Fibroblast of lung (primary cell): ENCODE measurements at regions not wholly inside any gene's neighbourhood (a gene's known extent, or its start where the extent isn't known, plus 50 kb on each side); places are given as distances from the start of the nearest gene placed in this dataset.

ENCODE experiments used
- DNase-seq, 2 donors: peaks; one replicate each; pipeline versions ENCODE4 v3.0.0 to v3.0.0-alpha.2; 2010; ENCODE audit warnings: low read depth in 2 of 2
- H2AFZ ChIP-seq: 2 replicates; pipeline ENCODE4 v1.5.1; 2012; ENCODE audit warnings: low read length, control low read depth, inconsistent platforms
- H3K27ac ChIP-seq: 2 replicates; pipeline ENCODE4 v1.5.1; 2011; ENCODE audit warnings: low read length, control low read depth; ENCODE audit not compliant: insufficient read depth
- H3K27me3 ChIP-seq: 2 replicates; pipeline ENCODE4 v1.5.1; 2011; ENCODE audit warnings: mild to moderate bottlenecking, low read length; ENCODE audit not compliant: control insufficient read depth, insufficient read depth
- H3K36me3 ChIP-seq: 2 replicates; pipeline ENCODE4 v1.5.1; 2011; ENCODE audit warnings: low read length; ENCODE audit not compliant: control insufficient read depth, insufficient read depth
- H3K4me1 ChIP-seq: 2 replicates; pipeline ENCODE4 v1.5.1; 2011; ENCODE audit warnings: low read length; ENCODE audit not compliant: control insufficient read depth, insufficient read depth; ENCODE audit errors: extremely low read depth
- H3K4me2 ChIP-seq: 2 replicates; pipeline ENCODE4 v1.5.1; 2011; ENCODE audit warnings: low read length, control low read depth; ENCODE audit not compliant: insufficient read depth; ENCODE audit errors: extremely low read depth
- H3K4me3 ChIP-seq, 4 experiments: fragments of 200-600 bp in 1 of 4; sonication (generic) in 1 of 4; replicated peaks in 1 of 4; 2 replicates each; pipeline ENCODE4 v1.5.1; 2011 to 2016; ENCODE audit warnings: low read length in 4 of 4, low read depth in 3 of 4, mild to moderate bottlenecking in 3 of 4, control low read depth in 2 of 4, inconsistent platforms in 1 of 4, mixed read lengths in 1 of 4; ENCODE audit not compliant: insufficient read depth in 1 of 4; ENCODE audit errors: control extremely low read depth in 1 of 4
- H3K79me2 ChIP-seq: 2 replicates; pipeline ENCODE4 v1.5.1; 2012; ENCODE audit warnings: mild to moderate bottlenecking, low read length, inconsistent platforms; ENCODE audit not compliant: control insufficient read depth, insufficient read depth
- H3K9ac ChIP-seq: 2 replicates; pipeline ENCODE4 v1.5.1; 2011; ENCODE audit warnings: mild to moderate bottlenecking, low read length, control low read depth; ENCODE audit not compliant: insufficient read depth
- H3K9me3 ChIP-seq: 2 replicates; pipeline ENCODE4 v1.5.1; 2012; ENCODE audit warnings: low read depth, low read length; ENCODE audit not compliant: control insufficient read depth, insufficient read depth
- H4K20me1 ChIP-seq: 2 replicates; pipeline ENCODE4 v1.5.1; 2011; ENCODE audit warnings: low read length; ENCODE audit not compliant: control insufficient read depth, insufficient read depth; ENCODE audit errors: extremely low read depth
- CTCF ChIP-seq, 2 donors: IDR thresholded peaks in 1 of 2; conservative IDR thresholded peaks in 1 of 2; 1 replicate in 1 of 2; 2 replicates in 1 of 2; pipeline ENCODE4 v1.5.1; 2011 to 2012; ENCODE audit warnings: low read length in 2 of 2, control low read depth in 1 of 2, inconsistent platforms in 1 of 2, low read depth in 1 of 2, mild to moderate bottlenecking in 1 of 2
- EZH2 ChIP-seq: IDR thresholded peaks from 2 replicates; pipeline ENCODE4 v1.5.1; 2012; ENCODE audit warnings: low read length, control low read depth, mild to moderate bottlenecking; ENCODE audit errors: missing control alignments

GRCh38 chr7:10770176-10770575 lies 203.5 kb upstream of the PHF14 start:
- Histone ChIP-seq H3K36me3 (no peaks in the 10 kb centered on the region), H3K4me2 (no peak overlapping the region), H3K9ac (no peak overlapping the region), H3K79me2 (no peaks in the 10 kb centered on the region), H2AFZ (no peak overlapping the region), H4K20me1 (no peaks in the 10 kb centered on the region), H3K4me1 (no peaks in the 10 kb centered on the region), H3K4me3 (no peak overlapping the region), H3K9me3 (no peaks in the 10 kb centered on the region), H3K27me3 (no peaks in the 10 kb centered on the region), H3K27ac (no peak overlapping the region)
- DNase-seq: no peak
- TF ChIP-seq EZH2 (no peak), CTCF (conservative IDR thresholded peaks at IDR 0.05 in 1 of 2, IDR thresholded peaks at IDR 0.05 in 1 of 2; ENCODE audit: low read depth in 1 of 2, low read length in 2 of 2) (no peak)

- no peak overlapping the region for H3K4me3 ChIP-seq
- TF ChIP-seq EZH2 (no peak), CTCF (conservative IDR thresholded peaks at IDR 0.05 in 1 of 2, IDR thresholded peaks at IDR 0.05 in 1 of 2; ENCODE audit: low read depth in 1 of 2, low read length in 2 of 2) (no peak)
- H3K4me2 ChIP-seq: no peak overlapping the region
- no peaks in the 10 kb centered on the region for H3K36me3 ChIP-seq
- no peak overlapping the region for H2AFZ ChIP-seq
- H3K4me1 ChIP-seq: no peaks in the 10 kb centered on the region
- H4K20me1 ChIP-seq: no peaks in the 10 kb centered on the region
- H3K27me3 ChIP-seq: no peaks in the 10 kb centered on the region
- no peak for DNase-seq
- no peak overlapping the region for H3K9ac ChIP-seq
- no peaks in the 10 kb centered on the region for H3K9me3 ChIP-seq
- H3K27ac ChIP-seq: no peak overlapping the region
- no peaks in the 10 kb centered on the region for H3K79me2 ChIP-seq
These were observed 200.2 kb upstream of the PHF14 start for GRCh38 chr7:10773430-10773829.

GRCh38 chr7:10779465-10780399 lies 193.9 kb upstream of the PHF14 start:
- Histone ChIP-seq H2AFZ (no peak overlapping the region), H3K36me3 (no peaks in the 10 kb centered on the region), H3K9me3 (no peaks in the 10 kb centered on the region), H3K9ac (no peak overlapping the region), H4K20me1 (no peaks in the 10 kb centered on the region), H3K4me3 (no peak overlapping the region), H3K4me2 (no peak overlapping the region), H3K27me3 (no peaks in the 10 kb centered on the region), H3K27ac (no peak overlapping the region), H3K79me2 (no peaks in the 10 kb centered on the region), H3K4me1 (no peaks in the 10 kb centered on the region)
- no peak for DNase-seq
- TF ChIP-seq CTCF (conservative IDR thresholded peaks at IDR 0.05 in 1 of 2, IDR thresholded peaks at IDR 0.05 in 1 of 2; ENCODE audit: low read depth in 1 of 2, low read length in 2 of 2): no peak
- no peak for TF ChIP-seq EZH2
